ENCODE measurements at regions not wholly inside any gene's neighbourhood (a gene's known extent, or its start where the extent isn't known, plus 50 kb on each side); places are given as distances from the start of the nearest gene placed in this dataset.

DNA sequence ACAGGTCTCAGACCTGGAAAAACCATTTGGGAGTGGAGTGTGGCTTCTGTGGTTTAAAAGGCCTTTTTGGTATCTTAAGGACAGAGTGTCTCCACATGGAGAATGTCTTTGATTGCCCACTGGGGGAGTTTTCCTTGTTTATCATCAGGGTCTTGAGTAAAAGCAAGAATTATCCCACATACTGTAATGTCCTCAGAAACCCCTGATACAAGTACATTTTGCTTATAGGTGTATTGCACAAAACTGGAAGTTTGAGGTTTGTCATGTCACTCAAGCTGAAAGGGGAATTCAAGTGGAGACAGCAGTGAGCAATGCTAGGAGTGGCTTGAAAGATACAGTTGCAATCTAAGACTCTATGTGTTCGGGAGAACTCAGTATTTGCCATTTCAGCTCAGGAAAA lies 62.7 kb upstream of the GRAMD2B start:
- TF ChIP-seq, protein P1, sequence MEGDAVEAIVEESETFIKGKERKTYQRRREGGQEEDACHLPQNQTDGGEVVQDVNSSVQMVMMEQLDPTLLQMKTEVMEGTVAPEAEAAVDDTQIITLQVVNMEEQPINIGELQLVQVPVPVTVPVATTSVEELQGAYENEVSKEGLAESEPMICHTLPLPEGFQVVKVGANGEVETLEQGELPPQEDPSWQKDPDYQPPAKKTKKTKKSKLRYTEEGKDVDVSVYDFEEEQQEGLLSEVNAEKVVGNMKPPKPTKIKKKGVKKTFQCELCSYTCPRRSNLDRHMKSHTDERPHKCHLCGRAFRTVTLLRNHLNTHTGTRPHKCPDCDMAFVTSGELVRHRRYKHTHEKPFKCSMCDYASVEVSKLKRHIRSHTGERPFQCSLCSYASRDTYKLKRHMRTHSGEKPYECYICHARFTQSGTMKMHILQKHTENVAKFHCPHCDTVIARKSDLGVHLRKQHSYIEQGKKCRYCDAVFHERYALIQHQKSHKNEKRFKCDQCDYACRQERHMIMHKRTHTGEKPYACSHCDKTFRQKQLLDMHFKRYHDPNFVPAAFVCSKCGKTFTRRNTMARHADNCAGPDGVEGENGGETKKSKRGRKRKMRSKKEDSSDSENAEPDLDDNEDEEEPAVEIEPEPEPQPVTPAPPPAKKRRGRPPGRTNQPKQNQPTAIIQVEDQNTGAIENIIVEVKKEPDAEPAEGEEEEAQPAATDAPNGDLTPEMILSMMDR (IDR thresholded peaks at IDR 0.05; ENCODE audit: borderline replicate concordance, control extremely low read depth, extremely low read depth, insufficient read depth, missing control alignments) = no peak
- no peak for DNase-seq (ENCODE audit: low spot score)
- in situ Hi-C loops (cut with MboI; ENCODE audit: low sequenced_read_pairs, unreplicated experiment) = no loop called here

DNA sequence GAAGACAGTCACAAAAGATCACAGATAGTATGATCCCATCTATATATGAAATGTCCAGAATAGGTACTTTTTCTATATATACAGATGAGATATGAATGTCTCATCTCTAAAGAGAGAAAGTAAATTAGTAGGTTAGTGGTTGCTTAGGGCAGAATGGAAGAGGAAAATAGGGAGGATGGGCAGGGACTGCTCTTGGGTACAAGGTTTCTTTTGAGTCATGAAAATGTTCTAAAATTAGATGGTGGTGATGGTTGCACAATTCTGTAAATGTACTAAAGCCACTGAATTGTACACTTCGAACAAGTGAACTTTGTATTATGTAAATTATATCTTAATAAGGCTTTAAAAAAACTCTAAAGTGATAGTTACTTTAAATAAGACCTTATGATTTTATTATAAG lies 59.6 kb upstream of the GRAMD2B start:
- DNase-seq (ENCODE audit: low spot score) = no peak
- in situ Hi-C loops (cut with MboI; ENCODE audit: low sequenced_read_pairs, unreplicated experiment) = no loop called here
- TF ChIP-seq, protein P1 (IDR thresholded peaks at IDR 0.05; ENCODE audit: borderline replicate concordance, control extremely low read depth, extremely low read depth, insufficient read depth, missing control alignments) = no peak

DNA sequence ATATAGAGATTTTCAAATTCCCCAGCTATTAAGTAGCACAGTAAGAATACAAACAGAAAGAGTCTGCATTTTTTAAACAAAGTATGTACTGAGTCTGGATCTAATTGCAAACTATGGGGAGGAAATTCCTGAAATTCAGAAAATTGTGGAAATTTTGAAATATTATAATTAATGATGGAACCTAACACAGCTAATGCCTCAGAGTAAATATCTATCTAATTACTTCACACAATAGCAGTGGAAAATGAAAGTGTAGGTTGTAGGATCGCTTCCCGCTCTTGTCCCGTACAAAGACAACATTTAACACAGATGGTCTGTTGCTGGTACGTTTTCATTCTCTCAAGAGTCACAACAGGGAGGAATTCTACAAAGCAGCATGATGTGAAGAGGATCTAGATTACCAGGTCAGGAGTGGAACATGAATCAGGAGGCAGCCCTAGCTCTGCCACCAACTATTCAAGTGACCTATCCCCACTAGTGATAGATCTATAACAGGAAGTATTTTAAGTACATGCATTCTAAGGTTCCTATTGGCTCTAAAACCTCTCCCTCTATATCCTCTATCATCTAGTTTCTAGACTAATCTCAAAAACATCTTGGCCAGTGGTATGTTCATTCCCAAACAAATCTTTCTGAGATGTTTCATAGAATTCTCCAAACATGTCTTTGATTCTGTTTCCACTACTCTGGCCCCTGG lies 58.9 kb upstream of the GRAMD2B start:
- in situ Hi-C loops (cut with MboI; ENCODE audit: low sequenced_read_pairs, unreplicated experiment) = no loop called here

DNA sequence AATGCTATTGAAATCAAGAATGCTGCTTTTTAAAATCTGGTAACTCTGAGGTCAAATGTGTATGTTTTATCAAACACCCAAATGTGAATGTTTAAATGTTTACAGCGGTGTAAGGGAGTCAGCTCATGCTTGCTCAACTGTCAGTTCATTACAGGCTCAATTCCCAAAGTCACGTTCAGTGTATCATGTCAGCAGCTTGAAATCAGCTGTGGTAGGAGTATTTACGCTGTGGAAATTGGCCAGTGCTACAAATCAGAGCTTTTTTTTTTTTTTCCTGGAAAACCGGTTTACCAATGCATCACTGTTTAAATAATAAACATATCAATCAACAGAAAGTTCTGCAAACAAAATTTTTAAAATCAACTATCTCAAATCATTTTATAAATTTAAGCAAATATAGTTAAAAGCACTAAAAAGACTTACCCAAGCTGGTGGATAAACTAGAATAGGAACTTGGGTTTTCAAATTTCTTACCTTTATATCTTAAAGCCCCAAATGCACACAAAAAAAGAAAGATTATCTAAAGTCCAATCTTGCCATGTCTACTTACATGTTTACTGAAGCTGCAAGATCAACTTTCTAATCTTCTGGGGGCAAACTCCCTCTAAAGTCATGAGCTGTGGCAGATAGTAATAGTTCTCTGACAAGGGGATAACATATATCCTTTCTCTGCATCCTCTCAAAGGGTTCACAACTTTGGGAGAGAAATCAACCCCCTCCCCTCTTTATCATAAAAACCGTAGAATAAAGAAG lies 57.6 kb upstream of the GRAMD2B start:
- DNase-seq (ENCODE audit: low spot score) = no peak
- in situ Hi-C loops (cut with MboI; ENCODE audit: low sequenced_read_pairs, unreplicated experiment) = no loop called here

More for the DNA sequence above, 58.9 kb upstream of the GRAMD2B start:
- TF ChIP-seq, protein P1 (IDR thresholded peaks at IDR 0.05; ENCODE audit: borderline replicate concordance, control extremely low read depth, extremely low read depth, insufficient read depth, missing control alignments) = no peak
- no peak for DNase-seq (ENCODE audit: low spot score)

DNA sequence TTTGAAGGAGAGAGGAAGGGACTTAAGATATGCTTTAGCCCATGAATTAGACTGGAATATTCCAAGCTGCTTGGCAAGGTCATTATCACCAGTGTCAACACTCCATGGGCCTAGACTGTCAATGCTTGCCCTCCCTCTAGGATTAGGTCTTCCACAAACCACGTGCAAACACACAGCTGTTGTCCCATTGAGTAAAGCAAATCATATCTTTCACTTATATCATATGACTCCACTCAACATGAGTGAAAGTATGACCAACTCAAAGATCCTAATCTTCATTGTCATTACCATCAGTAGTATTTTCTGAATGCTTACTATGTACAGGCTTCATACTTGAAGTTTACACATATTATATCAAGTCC lies 57.0 kb upstream of the GRAMD2B start:
- DNase-seq (ENCODE audit: low spot score) = no peak
- in situ Hi-C loops (cut with MboI; ENCODE audit: low sequenced_read_pairs, unreplicated experiment) = no loop called here
- TF ChIP-seq, protein P1 (IDR thresholded peaks at IDR 0.05; ENCODE audit: borderline replicate concordance, control extremely low read depth, extremely low read depth, insufficient read depth, missing control alignments) = no peak

More for the DNA sequence above, 57.6 kb upstream of the GRAMD2B start:
- TF ChIP-seq, protein P1 (IDR thresholded peaks at IDR 0.05; ENCODE audit: borderline replicate concordance, control extremely low read depth, extremely low read depth, insufficient read depth, missing control alignments) = no peak

DNA sequence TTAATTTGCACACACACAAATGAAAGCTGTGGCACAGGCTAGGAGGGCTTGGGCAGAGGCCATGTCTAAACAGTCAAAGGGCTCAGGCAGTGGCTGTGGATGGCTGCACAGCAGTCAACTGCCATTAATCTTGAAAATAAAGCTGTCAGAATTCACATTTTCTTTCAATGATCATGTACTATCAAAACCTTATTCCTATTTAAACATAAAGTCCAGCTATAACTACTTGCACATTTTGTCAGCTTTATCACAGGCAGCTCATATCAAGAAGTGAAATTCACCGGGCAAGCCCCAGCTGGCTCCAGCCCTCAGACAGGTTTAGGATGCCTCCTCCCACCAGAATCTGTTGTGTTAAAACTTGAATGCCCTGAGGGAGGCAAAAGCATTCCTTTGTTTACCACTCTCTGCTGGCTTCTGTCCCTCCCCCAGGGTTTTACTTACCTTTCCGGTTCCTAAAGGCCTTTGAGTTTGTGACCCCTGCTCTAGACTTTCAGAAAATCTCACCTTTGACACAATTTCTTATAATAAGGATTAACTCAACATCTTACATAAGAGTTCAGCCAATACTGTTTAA lies 54.9 kb upstream of the GRAMD2B start:
- no peak for DNase-seq (ENCODE audit: low spot score)
- in situ Hi-C loops (cut with MboI; ENCODE audit: low sequenced_read_pairs, unreplicated experiment) = no loop called here
- TF ChIP-seq, protein P1 (IDR thresholded peaks at IDR 0.05; ENCODE audit: borderline replicate concordance, control extremely low read depth, extremely low read depth, insufficient read depth, missing control alignments) = no peak

Data from GM13976 (cell line).